GM18870 (cell line): ENCODE measurements at regions not wholly inside any gene's neighbourhood (a gene's known extent, or its start where the extent isn't known, plus 50 kb on each side); places are given as distances from the start of the nearest gene placed in this dataset.
"Not testable (repeated sequence)": the region's sequence is repeated elsewhere in the genome, so short reads cannot be mapped to it uniquely, and the experiment has no call there.

ENCODE experiments used
- ATAC-seq: cut with Tn5 transposase; IDR thresholded peaks from one replicate; pipeline ENCODE4 v1.9.1; 2021; ENCODE audit warnings: moderate library complexity; ENCODE audit not compliant: unreplicated experiment

DNA sequence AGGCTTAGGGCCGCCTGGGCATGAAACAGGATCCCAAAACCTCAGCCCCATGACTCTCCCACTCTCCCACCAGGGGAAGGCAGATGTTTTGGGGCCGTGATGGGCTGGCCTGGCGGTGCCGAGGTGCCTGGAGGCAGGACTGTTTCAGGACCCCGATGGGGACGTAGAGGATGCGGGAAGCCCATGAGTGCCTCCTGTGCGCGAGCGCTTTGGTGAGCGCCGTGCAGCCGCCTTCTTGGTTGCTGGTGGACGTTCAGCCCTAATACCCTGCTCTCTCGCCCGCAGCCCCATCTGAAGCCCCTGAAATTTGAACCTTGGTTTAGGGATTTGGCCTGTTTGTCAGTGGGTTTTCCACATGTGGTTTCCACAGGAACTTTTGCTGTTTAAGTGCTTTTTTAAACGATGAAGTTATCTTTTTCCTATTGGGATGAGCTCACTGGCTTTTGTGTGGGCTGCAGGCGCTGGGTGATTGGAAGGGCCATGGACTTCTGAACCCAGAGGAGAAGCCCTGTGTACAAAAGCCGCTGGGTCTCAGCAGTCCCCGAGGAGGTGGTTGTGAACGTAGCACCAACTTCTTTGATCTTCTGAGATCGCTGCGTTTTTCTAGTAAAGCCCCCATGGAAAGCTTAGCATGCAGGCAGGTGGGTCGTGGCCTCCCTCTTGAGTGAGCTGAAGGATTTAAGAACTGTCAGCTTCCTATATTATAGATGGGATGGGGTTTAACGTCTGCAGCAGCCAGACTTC is 145.7 kb downstream of the NPIPB11 start:
- not testable (repeated sequence) for ATAC-seq

DNA sequence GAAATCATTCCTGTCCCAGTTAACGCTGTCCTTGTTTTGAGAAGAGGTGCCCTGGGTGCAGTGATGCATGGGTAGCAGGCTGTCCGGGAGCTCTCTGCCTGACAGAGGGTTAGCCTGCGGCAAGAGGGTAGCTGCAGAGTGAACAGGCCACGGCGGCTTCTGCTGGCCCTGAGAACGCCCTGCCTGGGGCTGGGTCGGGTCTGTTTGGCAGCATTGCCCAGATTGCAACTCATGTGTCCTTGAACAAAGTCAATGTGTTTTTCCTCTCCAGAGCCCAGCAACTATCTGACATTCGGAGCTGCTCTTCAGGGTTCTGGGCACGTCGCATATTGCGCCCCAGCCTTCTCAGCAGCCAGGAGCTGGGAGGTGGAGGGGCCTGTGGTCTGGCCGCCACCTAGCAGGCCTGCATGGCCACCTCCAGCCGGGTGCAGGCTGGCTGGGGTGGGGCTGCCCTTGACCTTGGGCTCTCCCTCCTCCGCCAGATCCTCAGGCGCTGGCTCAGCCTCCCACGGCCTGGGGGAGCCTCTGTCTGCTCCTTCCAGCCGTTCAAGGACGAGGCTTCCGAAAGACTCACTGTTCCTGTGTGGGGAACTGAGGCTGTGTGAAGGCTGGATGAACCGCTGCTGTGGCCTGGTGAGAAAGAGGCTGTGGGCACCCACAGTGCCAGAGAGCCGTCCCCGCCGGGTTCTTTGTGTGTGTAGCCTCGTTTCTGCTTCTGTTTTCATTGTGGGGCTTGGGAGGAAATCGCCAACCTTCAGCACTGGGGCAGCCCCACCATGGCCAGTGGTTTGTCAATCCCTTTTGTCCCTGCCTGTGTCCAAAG is 146.7 kb downstream of the NPIPB11 start:
- not testable (repeated sequence) for ATAC-seq

DNA sequence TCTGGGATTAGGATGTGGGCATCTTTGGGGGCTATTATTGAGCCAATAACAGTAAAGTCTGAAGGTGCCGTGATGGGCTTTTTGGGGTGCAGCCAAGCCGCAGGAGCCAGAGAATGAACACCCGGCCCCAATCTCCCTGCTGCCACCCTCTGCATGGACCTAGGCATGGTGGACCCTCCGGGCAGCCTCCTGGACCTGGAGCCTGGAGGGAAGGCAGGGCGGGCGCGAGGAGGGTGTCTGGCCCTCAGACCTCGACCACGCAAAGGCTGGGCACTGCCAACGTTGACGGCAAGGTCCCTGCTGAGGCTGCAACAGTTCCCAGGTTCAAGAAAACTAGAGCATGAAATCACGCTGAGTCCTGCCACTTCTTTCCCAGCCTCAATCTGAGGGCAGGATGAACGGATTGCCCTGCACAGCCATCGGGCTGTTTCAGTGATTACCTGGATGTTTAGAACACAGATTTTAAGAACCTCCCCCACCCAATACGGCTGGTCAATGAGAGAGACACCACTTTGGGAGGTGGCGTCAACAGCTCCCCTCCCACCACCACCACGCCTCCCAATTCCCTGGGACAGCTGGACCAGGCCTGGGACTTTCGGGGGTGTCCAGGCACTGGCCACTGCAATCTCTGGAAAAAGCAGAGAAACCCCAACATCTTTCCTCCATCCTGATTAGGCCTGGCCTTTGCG is 147.4 kb downstream of the NPIPB11 start:
- not testable (repeated sequence) for ATAC-seq

DNA sequence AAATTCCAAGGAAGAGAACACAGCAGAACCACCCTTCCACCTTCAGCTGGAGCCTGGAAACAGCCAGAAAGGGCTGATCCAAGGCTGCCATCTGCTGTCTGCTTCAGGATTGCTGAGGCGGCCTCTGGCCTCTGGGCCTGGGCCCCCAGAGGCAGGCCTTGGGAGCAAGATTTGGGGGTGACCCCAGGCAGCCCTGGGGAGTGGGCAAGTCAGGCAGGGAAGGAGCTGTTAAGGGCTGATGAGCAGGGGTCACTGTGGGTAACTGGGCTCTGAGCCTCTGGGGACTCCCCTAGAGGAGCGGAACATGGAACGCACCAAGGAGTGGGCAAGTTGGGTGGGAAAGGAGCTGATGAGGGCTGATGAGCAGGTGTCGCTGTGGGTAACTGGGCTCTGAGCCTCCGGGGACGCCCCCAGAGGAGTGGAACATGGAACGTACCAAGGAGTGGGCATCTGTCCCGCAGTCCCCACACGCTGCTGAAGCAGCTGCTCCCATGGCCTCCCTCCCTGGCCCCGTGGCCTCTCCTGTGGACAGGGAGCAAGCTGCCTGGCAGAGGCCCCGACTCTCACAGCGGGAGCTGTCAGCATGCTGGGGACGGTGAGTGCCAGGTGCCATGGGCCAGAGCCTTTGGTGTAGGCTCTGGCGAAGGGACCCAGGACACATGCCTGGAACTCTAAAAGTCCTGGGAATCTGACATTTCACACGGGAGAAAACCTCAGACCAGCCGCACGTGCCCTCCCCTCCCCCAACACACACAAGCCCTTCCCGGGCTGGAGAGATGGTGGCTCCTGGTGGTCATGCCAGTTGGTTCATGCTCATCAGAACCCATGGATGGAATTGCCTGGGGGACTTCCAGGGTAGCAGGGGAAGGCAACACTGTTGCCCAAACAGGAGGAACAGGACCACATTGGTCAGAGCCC is 148.8 kb downstream of the NPIPB11 start:
- not testable (repeated sequence) for ATAC-seq

DNA sequence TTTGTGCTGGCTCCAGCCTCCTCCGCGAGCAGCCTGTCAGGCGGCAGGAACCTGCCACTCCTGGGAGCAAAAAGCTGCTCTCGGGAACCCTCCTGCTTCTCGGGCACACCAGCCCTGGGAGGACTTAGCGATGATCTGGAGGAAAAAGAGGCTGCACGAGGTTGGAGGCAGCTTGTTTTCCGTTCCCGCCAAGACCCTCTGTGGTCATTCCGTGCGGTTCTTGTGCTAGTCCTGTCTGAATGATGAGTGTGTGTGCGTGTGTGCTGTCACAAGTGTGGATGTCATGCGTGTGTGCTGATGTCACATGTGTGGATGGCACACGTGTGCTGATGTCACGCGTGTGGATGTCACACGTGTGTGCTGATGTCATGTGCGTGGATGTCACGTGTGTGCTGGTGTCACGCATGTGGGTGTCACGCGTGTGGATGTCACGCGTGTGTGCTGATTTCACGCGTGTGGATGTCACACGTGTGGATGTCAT is 150.0 kb downstream of the NPIPB11 start:
- no peak for ATAC-seq

DNA sequence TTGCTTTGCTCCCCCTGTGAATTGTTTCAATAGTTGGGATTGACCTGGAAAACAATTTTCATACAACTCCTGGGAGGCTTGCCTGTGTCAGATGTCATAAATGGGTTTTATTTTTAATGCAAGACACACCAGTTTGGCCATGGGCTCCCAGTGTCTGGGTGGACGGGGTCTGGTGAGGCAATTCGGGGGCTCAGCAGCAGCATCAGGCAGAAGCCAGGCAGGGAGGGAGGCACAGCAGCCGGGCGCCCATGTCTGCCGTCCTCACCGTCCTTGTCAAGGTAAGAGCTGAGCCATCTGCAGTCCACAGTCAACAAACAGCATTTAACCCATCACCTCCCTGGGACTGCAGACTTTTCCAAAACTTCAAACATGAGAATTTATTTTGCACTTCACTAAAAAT is 150.6 kb downstream of the NPIPB11 start:
- ATAC-seq = not testable (repeated sequence)

DNA sequence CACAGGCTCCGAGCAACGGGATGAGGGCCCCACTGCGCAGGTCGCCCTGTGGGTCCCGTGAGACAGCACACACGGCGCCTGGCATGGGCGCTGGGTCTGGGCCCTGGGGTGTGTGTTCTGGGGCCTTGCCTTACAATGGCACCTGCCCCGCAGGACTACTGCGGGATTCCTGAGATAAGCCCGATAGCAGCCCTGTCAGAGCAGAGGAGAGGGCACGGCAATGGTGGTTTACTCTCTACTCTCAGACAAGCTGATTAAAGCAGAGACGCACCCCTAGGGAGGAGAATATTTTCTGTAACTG is 151.1 kb downstream of the NPIPB11 start:
- not testable (repeated sequence) for ATAC-seq

DNA sequence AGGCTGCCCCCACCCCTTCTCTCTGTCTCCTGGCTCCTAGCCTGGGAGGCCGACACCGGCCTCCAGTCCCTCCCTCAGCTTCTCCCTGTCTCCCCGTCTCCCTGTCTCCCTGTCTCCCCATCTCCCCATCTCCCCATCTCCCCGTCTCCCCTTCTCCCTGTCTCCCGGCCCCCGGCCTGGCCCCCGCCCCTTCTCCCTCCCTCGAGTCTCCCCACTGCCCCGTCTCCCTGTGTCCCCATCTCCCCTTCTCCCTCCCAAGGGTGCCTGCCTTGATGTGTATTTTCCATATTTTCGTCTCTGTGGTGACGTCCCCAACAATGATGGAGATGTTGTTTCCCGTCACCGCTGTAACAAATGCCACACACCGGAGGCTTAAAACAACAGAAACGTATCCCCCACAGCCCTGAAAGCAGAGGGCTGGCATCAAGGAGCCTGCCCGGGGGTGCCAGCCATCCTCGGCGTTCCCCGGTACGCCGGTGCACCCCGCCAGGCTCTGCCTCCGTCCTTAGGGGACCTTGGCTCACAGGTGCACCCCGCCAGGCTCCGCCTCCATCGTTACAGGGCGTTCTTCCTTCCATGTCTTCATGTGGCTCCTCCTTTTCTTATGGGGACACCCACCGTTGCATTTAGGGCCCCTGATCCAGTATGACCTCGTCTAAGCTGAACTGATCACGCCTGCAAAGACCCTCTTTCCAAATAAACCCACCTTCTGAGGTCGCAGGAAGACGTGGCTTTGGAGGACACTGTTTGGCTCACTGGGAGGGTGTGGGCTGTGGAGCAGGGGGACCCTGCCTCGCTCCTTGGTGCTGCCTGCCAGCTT is 151.6 kb downstream of the NPIPB11 start:
- no peak for ATAC-seq

DNA sequence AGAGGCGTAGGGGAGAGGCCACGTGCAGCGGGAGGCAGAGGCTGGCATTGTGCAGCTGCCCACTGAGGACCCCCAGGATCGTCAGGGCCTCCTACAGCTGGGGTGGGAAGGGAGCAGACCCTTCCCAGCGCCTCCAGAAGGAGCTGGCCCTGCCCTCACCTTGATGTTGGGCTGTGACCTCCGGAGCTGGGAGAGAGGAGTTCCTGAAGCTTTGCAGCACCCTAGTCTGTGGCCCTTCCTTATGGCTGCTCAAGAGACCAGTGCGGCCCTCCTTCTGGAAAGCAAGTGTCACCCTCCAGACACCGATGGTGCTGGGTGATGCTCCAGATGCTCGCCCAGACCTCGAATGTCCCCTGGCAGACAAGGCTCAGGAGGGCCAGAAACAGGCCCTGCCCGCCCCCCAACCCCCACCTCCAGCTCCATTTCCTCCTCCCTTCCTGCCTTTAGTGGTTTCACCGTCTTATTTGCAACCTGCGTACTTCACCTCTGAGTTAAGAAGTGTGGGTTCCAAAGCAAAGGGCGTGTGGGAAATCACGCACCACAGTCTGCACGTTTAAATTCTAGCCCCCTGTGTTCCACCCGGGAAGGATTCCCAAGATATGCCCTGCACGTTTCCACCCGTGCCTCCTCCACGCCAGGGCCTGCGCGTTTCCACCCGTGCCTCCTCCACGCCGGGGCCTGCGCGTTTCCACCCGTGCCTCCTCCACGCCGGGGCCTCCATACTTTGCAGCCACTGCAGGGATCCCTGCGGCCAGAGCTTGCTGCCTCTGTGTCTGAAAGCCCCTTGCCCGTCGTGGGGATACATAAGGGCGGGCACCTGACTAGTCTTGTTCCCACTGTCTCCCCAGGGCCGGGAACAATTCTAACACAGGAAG is 152.6 kb downstream of the NPIPB11 start:
- not testable (repeated sequence) for ATAC-seq

DNA sequence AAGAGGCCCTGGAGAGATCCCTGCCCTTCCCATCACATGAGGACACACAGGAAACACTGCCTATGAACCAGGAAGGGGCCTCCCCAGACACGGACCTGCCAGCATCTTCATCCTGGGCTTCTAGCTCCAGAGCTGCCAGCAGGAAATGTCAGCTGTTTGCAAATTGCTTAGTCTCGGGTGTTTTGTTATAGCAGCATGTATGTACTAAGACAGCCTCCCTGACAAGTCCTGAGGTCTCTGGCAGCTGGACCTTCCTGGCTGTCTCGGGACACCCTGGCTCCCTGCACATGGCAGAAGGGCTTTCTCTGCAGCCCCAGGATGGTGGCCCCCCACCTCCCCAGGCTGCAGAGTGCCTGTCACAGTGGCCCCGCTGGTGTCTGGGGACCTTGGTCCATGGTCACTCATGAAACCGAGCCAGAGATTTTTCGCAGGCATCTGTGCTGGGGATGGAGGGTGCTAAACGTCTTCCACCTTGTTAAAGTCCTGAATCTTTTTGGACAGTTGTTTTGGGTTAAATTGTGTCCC is 153.4 kb downstream of the NPIPB11 start:
- not testable (repeated sequence) for ATAC-seq

DNA sequence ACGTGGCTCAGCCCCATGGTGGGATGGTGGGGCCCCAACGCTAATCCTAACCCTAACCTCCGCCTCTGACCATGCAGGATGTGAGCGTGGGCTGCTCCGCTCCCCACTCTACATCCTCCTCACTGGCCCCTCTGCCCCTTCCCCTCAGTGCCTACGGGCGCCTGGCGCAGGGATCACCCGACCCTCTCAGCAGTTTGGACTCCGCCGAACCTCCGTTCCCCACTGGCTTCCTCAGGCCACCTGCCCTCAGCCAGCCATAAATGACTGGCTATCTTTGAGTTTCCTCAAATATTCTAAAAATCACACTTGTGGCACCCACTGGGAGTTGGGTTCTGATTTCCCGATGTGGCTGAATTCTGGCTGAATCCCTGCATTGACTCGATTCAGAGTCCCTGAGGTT is 154.2 kb downstream of the NPIPB11 start:
- not testable (repeated sequence) for ATAC-seq

DNA sequence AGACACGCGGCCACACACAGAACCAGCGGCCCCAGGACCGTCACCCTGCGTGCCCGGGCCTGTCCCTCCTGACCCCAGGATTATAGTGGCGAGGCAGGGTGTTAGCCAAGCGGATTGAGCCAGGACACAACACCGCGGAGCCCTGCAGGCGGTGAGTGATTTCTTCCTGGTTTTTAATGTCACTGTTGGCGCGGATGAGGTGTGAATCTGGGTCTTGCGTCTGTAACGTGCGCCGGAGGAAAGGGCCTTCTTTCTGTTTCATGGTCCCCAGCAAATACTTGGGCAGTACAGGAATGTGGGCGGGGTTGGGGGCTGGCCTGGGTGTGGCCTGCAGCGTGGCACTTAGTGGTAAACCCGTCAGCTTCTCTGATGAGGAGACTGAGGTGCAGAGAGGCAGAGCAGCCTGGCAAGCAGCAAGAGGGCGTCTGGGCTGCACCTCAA is 154.9 kb downstream of the NPIPB11 start:
- not testable (repeated sequence) for ATAC-seq

DNA sequence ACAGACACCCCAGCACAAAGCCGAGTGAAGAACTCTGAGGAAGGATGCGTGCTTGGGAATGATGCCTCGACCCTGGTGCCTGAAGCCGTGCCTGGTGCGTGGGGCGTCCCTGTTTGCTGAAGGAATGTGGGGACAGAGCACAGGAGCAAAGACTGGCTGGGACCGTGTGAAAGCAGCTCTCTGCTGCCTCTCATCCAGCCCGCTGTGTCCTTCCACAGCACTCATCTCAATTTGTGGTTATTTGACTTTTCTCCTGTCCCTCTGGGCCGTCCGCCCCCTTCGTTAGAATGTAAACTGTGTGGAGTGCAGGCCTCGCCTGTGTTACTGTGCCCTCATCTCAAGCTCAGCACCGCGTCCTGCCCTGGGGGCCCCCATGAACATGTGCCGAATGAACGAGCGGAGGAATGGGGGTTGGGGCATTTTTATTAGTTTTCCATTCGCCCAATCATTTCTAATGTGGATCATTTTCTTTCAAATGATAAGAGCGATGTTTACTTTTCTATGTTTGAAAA is 155.5 kb downstream of the NPIPB11 start:
- not testable (repeated sequence) for ATAC-seq

DNA sequence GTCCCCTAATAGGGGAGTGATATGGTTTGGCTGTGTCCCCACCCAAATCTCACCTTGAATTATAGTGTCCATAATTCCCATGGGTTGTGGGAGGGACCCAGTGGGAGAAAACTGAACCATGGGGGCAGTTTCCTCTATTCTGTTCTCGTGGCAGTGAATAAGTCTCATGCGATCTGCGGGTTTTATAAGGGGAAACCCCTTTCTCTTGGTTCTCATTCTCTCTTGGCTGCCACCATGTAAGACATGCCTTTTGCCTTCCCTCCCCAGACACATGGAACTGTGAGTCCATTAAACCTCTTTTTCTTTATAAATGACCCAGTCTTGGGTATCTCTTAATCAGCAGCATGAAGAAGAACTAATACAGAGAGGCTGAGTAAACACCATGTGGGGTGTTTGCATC is 156.0 kb downstream of the NPIPB11 start:
- not testable (repeated sequence) for ATAC-seq

DNA sequence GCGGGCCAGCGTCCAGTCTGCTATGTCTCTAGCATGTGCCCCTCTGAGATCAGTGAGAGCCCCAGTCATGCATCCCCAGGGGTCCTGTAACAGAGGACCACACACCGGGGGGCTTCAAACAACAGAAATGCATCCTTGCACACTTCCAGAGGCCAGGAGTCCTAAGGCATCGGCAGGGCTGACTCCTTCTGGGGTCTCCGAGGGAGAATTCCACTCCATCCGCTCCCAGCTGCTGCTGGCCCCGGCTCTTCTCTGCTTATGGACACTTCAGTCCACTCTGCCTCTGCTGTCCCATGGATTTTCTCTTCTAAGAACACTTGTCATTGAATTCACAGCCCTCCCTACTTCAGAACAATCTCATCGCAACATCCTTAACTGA is 157.6 kb downstream of the NPIPB11 start:
- ATAC-seq = not testable (repeated sequence)

DNA sequence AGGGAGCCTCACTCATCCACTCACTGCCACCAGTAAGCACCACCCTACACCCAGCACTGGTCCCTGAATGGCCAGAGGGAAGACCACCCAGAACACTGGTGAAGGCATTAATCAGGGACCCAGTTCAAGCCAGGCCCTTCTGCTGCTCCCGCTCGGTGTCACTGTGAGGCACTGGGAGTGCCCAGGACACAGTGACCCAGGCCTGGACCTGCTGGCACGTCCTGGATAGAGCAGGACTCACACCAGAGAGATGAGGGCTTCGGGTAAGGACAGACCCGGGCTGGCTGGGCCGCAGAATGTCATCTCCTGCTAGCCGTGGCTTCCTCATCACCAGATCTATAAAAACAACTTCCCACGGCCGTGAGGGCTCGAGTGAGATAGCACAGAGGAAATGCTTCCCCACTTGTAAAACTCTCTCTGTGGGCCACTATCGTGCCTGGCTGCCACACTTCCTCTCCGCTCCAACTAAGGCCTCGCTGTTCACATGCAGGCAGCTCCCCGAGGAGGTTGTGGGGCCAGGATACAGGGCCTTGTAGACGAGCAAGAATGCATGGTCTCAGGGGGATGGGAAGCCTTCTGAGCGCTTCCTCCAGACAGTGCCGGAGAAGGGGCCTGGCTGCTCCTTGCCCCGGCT is 158.1 kb downstream of the NPIPB11 start:
- ATAC-seq = not testable (repeated sequence)

DNA sequence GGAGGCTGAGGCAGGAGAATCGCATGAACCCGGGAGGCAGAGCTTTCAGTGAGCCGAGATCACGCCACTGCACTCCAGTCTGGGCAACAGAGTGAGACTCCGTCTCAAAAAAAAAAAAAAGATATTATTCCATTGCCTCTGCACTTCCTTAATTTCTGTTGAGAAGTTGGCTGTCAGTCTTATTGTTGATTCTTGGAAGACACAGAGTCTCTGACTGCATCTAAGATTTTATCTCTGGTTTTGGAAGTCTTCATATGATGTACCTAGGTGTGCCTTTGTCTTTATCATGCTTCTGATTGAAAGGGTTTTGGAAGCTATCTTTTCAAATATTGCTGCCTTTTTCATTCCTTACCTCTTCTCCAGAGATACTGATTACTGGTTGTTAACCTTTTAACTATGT is 160.4 kb downstream of the NPIPB11 start:
- not testable (repeated sequence) for ATAC-seq

DNA sequence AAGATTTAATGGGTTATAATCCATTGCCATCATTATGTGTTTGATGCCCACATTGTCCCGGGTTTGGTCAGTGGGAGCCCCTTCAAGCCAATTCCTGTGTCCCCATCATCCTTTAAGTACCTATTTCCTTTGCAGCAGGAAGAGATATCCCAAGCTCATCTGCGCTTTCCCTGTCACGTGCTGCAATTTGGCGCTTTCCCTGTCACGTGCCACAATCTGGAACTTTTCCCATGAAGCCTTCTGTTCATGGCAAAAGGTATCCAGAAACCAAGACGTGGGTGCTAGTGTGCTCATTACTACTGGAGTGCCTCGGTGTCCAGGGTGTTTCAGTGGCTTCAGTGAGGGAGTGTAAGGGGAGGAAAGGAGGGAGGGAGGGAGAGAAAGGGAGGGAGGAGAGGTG is 168.5 kb downstream of the NPIPB11 start:
- ATAC-seq = no peak
